IPS-NIHi7 (cell line): ENCODE measurements at regions not wholly inside any gene's neighbourhood (a gene's known extent, or its start where the extent isn't known, plus 50 kb on each side); places are given as distances from the start of the nearest gene placed in this dataset.
A peak's percentile ranks its signal among the peaks of the same experiment; 100 is the strongest.

Experiments used
- DNase-seq: peaks from one replicate; pipeline ENCODE4 v3.0.0; 2012; ENCODE audit warnings: mixed read lengths; ENCODE audit errors: extremely low spot score

GRCh38 chr3:76615719-76616118, 424.2 kb upstream of the ROBO2 start:
- no peak for DNase-seq

GRCh38 chr3:76624164-76624563, 415.7 kb upstream of the ROBO2 start:
- no peak for DNase-seq

GRCh38 chr3:76627236-76627635, 412.7 kb upstream of the ROBO2 start:
- no peak for DNase-seq

GRCh38 chr3:76631251-76631650, 408.6 kb upstream of the ROBO2 start:
- no peak for DNase-seq

GRCh38 chr3:76638006-76638405, 401.9 kb upstream of the ROBO2 start:
- no peak for DNase-seq

GRCh38 chr3:76643623-76644304, 396.1 kb upstream of the ROBO2 start:
- DNase-seq, result no peak

- DNase-seq, result no peak
These were observed 395.6 kb upstream of the ROBO2 start for GRCh38 chr3:76644305-76644675.

- no peak for DNase-seq
These were observed 394.2 kb upstream of the ROBO2 start for GRCh38 chr3:76645724-76646123.

GRCh38 chr3:76646921-76647562, 392.9 kb upstream of the ROBO2 start:
- DNase-seq, result peak; percentile 54

GRCh38 chr3:76651784-76652183, 388.1 kb upstream of the ROBO2 start:
- peak; percentile 25 for DNase-seq

- DNase-seq, result no peak
These were observed 387.4 kb upstream of the ROBO2 start for GRCh38 chr3:76652524-76652923.

GRCh38 chr3:76653640-76654251, 386.2 kb upstream of the ROBO2 start:
- DNase-seq, result no peak

GRCh38 chr3:76656531-76657070, 383.3 kb upstream of the ROBO2 start:
- DNase-seq, result no peak

GRCh38 chr3:76657909-76658308, 382.0 kb upstream of the ROBO2 start:
- no peak for DNase-seq

GRCh38 chr3:76661527-76662250, 378.2 kb upstream of the ROBO2 start:
- DNase-seq, result no peak

- no peak for DNase-seq
These were observed 375.1 kb upstream of the ROBO2 start for GRCh38 chr3:76664816-76665215.

- DNase-seq, result no peak
These were observed 371.2 kb upstream of the ROBO2 start for GRCh38 chr3:76668653-76669052.

GRCh38 chr3:76669322-76669721, 370.6 kb upstream of the ROBO2 start:
- DNase-seq, result no peak

GRCh38 chr3:76673171-76673570, 366.7 kb upstream of the ROBO2 start:
- no peak for DNase-seq

GRCh38 chr3:76679541-76679940, 360.4 kb upstream of the ROBO2 start:
- DNase-seq, result no peak

- DNase-seq, result no peak
These were observed 356.6 kb upstream of the ROBO2 start for GRCh38 chr3:76683256-76683655.

GRCh38 chr3:76684946-76685345, 355.0 kb upstream of the ROBO2 start:
- no peak for DNase-seq
